GM19438 (cell line): ENCODE measurements at regions not wholly inside any gene's neighbourhood (a gene's known extent, or its start where the extent isn't known, plus 50 kb on each side); places are given as distances from the start of the nearest gene placed in this dataset.
"Not testable (repeated sequence)": the region's sequence is repeated elsewhere in the genome, so short reads cannot be mapped to it uniquely, and the experiment has no call there.

ENCODE experiments used
- ATAC-seq: cut with Tn5 transposase; IDR thresholded peaks from one replicate; pipeline ENCODE4 v1.9.1; 2021; ENCODE audit warnings: low read depth; ENCODE audit not compliant: unreplicated experiment

DNA sequence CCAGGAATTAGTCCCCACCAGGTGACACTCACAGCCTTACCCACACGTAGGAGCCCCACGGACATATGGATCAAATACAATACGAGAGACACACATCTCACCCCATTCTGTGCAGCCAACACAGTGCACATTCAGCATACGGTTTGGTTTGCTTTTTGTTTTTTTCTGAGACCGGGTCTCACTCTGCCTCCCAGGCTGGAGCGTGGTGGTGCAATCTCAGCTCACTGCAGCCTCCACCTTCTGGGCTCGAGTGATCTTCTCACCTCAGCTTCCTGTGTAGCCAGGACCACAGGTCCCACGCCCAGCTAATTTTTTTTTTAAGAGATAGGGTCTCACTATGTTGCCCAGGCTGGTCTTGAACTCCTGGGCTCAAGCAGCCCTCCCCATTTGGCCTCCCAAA is 102.8 kb downstream of the POTEB start:
- not testable (repeated sequence) for ATAC-seq

DNA sequence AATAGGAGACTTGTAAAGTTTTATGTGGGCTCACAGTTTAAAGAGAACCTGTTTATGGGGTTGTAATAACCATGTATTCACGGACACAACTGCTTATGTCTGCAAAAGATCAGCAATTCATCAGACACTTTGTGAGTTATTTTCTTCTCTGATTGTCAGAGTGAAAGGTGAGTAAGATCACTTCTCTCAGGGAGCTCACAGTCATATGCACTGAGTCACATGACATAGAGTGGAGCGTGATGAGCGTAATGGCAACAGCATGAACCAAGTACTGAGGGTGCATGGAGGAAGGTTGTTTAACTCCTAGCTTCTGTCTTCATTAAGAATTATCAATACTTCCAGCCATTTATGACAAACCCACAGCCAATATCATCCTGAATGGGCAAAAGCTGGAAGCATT is 111.0 kb downstream of the POTEB start:
- ATAC-seq: not testable (repeated sequence)

DNA sequence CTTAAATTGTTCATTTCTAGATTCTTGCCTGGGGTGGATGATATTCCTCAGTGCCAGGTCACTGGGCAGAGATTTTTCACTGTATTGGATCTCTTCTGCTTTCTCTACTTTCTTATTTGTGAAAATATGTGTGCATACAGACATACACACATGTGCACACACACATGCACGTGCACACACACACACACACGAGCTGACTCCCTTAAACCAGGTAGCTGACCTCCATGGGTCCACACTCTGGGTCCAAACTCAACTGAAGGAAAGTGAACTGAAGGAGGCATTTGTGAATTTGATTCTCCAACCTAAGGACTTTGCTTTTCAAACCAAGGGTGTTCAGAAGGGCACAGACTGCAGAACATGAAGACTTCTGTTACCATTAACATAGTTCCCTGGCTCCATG is 113.8 kb downstream of the POTEB start:
- ATAC-seq: not testable (repeated sequence)

DNA sequence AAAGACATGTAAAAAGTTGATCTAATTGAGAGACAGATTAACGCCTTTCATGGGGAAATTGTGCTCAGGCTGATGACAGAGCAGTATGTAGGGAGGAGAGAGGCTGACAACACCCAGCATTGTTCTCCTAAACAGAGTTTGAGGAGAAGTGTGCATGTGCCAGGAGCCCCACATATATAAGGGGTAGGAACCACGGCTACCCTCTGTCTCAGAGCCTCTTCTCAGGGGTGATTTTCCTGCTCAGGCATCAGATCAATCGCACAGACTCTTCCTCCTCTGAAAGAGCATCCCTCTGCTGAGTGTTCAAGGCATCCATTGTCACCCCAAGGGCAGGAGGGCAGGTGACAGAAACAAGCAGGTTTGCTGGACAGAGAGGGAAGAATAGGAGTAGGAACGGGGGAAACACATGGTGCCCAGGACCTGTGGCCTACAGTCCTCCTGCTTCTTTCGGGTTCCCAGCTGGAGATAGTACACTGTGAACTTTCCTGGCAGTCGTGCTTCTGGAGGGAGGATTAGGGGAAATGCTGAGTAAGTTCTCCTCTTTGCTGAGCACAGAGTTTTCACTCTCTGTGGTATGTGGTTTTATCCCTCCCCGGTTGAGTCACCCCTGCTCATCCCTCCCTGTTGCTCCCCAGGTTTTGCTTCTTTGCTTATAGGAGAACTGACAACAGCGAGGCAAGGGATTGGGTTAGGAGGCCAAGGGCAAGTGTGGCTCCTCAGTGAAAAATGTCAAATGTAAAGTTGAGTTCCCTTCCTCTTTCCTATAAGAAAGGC is 117.1 kb downstream of the POTEB start:
- ATAC-seq: not testable (repeated sequence)

DNA sequence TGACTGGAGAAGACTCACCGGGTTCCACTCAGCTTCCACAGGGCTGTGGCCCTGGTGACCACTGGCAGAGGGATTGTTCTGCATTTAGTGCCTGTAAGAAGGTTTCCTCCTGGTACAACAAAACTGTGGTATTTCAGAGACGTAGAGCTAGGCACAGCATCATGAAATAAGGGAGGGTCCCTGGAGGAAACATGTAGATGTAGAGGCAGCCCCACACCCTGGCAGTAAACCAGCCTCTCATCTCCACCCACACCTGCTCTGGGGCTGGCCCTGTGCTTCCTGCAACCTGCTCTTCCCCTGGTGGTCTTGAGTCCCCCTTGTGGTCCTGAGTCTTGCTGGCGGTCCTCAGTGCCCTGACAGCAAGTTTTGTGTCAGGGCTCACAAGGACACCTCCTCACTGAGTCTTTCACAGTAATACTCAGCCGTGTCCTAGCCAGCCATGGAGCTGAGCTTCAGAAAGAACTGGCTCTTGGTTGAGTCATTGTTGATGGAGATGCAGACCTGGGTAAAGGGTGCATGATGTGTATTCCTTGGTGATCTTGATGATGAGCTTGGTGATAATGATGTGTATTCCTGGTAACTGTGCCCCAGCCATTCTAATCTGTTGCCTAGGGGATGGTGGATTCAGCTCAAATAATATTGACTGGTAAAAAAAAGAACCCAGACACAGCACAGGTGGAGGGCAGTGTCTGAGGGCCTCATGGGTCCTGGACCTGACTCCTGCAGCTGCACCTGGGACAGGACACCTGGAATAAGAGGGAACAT is 118.0 kb downstream of the POTEB start:
- not testable (repeated sequence) for ATAC-seq

DNA sequence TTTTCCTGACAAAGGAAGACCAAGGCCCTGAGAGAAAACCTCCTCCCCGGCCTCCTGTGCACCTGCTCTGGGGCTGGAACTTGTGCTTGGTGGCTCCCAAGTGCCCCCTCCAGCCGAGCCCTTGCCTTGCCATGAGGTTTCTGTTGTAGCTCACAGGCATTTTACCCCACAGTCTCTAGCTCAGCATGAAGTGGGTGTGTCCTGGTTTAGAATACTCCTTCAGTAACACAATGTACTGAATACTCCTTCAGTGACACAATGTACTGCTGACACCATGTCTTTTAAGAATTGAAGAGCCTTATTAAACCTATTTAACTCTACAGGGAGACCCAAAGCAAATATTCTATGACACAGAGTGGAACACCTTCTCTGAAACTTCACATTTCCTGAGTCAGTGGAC is 123.7 kb downstream of the POTEB start:
- not testable (repeated sequence) for ATAC-seq

DNA sequence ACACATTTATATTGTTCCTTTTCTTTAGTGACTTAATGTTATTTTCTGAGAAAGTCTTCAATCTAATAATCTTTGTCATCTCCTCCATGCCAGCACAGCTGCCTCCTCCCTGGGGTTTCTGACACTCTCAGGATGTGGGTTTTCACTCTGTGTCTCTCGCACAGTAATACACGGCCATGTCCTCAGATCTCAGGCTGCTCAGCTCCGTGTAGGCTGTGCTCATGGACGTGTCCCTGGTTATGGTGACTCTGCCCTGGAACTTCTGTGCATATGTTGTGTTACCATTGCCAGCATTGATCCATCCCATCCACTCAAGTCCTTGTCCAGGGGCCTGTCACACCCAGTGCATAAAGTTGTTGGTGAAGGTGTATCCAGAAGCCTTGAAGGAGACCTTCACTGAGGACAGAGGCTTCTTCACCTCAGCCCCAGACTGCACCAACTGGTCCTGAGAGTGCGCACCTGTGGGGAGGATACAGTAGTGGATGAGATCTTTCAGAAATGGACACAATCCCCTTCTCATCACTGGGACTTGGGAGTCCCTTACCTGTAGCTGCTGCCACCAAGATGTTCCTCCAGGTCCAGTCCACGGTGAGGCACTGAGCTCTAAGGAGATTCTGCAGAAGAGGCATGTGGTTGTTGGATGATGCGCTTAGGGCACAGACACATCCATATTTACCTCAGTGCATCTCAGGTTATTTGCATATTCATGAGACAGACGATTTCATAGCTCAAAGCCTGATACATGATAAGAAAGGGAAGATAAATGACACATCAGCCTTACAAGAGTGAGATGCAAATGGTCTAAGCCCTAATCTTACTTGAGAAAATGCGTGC is 125.2 kb downstream of the POTEB start:
- not testable (repeated sequence) for ATAC-seq

DNA sequence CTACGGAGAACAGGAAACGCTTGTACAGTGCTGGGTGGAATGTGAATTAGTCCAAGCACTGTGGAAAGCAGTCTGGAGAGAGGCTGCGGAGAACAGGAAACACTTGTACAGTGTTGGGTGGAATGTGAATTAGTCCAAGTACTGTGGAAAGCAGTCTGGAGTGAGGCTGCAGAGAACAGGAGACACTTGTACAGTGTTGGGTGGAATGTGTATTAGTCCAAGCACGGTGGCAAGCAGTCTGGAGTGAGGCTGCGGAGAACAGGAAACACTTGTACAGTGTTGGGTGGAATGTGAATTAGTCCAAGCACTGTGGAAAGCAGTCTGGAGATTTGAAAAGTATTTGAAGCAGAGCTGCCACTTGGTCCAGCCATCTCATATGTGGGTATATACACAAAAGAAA is 128.4 kb downstream of the POTEB start:
- ATAC-seq: not testable (repeated sequence)

DNA sequence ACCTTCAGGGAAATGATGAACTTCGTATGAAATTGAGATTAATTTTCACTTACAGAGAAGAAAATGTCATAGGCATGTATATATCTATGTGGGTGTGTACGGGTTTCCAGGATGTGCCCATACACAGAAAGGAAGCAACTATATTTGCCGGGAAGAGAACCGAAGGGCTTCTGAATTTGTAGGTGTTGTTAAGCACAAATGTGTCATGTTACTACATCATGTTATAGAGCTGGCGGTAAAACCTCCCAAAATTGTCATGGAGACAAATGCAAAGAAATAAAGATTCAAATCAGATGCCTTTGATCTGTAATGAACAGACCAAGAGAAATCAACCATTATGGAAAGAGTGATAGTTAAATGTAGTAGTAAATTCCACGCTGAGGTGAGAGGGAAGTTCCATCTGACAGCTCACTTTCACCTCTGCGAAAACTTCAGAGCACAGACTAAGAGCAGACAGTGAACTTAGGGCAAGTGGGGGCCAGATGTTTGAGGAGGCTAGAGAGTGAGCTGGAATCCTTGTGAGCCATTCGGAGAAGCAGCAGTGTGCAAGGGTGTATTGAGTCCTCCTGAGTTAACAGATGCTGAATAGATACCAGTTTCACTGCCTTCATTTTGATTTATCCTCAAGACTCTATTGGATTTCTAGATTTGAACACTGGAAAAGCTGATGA is 133.2 kb downstream of the POTEB start:
- ATAC-seq: not testable (repeated sequence)

DNA sequence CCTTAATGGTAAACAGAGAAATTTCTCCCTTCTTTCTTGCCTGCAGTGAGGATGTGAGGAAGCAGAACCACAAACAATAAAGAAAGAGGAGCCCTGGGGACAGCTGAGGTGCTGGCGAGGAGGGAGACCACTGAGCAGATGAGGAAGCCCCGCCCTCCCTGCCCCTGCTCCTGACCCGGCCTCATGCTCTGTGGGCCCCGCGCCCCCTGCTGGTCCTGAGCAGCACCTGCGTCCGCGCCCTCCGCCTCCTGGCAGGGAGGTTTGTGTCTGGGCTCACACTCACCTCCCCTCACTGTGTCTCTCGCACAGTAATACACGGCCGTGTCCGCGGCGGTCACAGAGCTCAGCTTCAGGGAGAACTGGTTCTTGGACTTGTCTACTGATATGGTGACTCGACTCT is 135.5 kb downstream of the POTEB start:
- ATAC-seq: peak; percentile 65

DNA sequence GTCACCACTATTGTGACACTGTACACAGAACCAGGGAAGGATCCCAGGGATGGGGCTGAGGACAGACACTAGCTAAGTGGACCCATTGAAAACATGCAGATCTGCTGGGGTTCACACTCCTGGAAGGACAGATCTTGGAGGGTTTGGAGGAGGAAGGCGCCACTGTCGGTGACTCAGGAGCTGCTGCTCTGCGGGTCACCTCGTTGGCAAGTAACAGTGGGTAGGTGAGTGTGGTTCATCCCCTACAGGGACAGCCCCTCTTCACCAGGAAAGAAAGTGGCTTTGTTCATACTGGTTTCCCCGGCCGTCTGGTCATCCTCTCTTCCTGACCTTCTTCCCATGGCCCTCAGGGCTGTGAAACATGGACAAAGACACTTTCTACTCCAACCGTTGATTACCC is 139.5 kb downstream of the POTEB start:
- ATAC-seq: not testable (repeated sequence)

DNA sequence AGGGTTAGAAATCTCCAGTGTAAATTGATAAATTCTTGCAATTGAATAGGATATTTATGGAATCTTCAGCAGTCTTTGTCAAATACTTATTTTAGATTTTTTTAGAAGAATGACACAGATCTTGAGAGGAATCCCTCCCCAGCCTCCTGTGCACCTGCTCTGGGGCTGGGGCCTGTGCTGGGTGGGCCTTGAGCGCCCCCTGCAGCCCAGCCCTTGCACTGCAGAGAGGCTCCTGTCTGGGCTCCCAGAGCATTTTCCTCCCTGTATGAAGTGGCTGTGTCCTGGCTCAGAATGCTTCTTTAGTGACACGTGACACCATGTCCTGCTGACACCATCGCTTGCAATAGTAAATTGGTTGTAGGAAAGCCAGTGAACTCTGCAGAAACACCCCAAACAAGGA is 141.1 kb downstream of the POTEB start:
- not testable (repeated sequence) for ATAC-seq

DNA sequence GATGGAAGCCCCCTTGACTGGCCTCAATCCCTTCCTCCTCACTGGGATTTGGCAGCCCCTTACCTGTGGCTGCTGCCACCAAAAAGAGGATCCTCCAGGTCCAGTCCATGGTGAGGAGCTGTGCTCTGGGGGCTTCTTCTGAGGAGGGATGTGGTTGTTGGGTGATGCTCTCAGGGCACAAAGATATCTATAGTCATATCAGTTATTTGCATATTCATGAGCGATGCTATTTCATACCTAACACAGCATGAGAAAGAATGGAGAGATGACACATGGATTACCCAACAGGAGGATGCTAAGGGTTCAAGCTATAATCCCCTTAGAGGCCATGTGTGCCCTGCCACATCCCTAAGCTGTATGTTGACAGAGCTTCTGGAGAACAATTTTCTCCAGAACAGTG is 141.7 kb downstream of the POTEB start:
- ATAC-seq: not testable (repeated sequence)

DNA sequence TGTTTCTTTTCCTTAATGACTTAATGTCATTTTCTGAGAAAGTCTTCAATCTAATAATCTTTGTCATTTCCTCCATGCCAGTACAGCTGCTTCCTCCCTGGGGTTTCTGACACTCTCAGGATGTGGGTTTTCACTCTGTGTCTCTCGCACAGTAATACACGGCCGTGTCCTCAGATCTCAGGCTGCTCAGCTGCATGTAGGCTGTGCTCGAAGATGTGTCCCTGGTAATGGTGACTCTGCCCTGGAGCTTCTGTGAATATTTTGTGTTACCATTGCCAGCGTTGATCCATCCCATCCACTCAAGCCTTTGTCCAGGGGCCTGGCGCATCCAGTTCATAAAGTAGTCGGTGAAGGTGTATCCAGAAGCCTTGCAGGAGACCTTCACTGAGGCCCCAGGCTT is 142.2 kb downstream of the POTEB start:
- ATAC-seq: not testable (repeated sequence)

DNA sequence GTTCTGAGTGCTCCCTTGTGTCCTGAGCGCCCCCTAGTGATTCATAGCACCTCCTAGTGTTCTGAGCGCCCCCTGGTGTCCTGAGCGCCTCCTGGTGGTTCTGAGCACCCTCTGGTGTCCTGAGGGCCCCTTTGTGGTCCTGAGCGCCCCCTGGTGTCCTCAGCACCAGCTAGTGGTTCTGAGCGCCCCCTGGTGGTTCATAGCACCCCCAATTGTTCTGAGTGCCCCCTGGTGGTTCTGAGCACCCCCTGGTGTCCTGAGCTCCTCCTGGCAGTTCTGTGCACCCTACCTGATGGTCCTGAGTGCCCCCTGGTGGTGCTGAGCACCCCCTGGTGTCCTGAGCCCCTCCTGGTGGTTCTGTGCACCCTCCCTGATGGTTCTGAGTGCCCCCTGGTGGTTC is 146.0 kb downstream of the POTEB start:
- peak; percentile 60 for ATAC-seq

DNA sequence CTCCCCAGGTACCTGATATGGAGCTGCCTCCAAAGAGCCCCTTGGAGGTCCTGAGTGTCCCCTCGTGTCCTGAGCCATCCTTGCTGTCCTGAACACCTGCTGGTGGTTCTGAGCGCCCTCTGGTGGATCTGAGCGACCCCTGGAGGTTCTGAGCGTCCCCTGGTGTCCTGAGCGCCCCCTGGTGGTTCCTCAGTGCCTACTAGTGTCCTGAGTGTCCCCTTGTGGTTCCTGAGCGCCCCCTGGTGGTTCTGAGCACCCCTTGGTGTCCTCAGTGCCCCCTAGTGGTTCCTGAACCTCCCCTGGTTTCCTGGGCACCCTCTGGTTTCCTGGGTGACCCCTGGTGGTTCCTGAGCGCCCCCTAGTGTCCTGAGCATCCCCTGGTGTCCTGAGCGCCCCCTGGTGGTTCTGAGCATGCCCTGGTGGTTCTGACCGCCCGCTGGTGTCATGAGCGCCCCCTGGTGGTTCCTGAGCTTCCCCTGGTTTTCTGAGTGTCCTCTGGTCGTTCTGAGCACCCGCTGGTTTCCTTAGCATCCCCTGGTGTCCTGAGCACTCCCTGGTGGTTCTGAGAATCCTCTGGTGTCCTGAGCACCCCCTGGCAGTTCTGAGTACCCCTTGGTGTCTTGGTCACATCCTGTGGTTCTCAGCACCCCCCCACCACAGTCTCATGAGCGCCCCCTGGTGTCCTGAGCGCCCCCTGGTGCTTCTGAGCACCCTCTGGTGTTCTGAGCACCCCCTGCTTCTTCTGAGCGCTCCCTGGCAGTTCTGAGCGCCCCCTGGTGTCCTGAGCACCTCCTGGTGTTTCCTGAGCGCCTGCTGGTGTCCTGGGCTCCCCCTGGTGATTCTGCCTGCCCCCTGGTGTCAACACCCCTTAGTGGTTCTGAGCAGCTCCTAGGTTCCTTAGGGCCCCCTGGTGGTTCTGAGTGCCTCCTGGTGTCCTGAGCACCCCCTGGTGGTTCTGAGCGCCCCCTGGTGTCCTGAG is 146.8 kb downstream of the POTEB start:
- peak; percentile 81 for ATAC-seq

DNA sequence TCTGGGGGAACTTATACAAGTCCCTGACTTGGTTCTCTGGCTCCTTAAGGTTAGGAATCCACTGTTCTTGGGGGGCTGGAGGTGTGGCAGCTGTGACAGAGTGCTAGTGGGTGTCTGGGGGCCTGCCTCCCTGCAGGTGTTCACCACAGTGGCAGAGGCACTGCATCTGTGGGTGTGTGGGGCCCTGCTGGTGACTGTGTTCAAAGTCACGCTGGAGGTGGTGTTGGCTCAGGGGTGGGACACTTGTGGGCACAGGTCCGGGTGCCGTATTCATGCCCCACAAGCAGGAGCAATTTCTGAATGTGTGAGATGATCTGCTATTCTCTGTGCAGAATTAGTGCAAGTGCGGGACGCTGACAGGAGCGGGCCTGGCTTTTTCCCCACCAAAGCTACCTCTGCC is 152.5 kb downstream of the POTEB start:
- not testable (repeated sequence) for ATAC-seq

DNA sequence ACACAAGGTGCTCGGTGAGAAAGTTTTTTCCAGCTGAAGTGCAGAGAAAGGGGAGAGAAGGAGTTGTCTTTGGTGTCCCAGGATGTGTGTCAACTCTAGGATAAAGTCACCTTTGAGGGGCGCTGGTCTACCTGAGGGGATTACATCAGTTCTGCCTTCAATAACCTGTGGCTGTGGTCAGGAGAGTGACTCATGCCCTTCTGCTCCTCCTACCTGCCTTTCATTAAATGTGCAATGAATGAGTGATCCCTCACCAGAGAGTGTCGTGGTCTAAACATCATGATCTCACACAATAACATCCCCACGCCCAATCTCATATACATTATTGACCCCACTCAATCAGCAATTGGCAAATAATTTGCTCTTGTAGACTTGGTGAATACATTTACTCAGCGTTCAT is 156.4 kb downstream of the POTEB start:
- not testable (repeated sequence) for ATAC-seq

DNA sequence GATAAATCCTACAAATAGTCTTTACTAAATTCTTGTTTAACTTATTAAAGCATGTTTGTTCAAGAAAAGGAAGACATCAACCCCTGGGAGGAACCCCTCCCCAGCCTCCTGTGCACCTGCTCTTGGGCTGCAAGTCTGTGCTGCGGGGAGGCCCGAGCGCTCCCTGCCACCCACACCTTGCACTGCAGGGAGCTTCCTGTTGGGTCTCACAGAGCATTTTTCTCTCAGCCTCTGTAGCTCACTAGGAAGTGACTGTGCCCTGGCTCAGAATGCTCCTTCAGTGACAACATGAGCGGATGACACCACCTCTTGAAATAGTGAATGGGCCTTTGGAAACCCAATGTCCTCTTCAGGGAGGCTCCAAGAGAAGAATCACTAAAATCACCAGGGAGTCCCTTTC is 158.8 kb downstream of the POTEB start:
- peak; percentile 67 for ATAC-seq
